GM12874 (cell line): ENCODE measurements at regions not wholly inside any gene's neighbourhood (a gene's known extent, or its start where the extent isn't known, plus 50 kb on each side); places are given as distances from the start of the nearest gene placed in this dataset.

Experiments
- CTCF ChIP-seq: IDR thresholded peaks from 2 replicates; pipeline ENCODE4 v1.5.1; 2011; ENCODE audit warnings: low read depth, mild to moderate bottlenecking, control low read depth, low read length, moderate library complexity; ENCODE audit not compliant: insufficient read depth

GRCh38 chr7:80082213-80082612 lies 52.4 kb upstream of the GNAI1 start:
- no peak for TF ChIP-seq CTCF

GRCh38 chr7:80078886-80079285 lies 55.7 kb upstream of the GNAI1 start:
- no peak for TF ChIP-seq CTCF

- no peak for TF ChIP-seq CTCF
Measured at GRCh38 chr7:80078159-80078731, 56.4 kb upstream of the GNAI1 start.

GRCh38 chr7:80070391-80070790 lies 64.2 kb upstream of the GNAI1 start:
- no peak for TF ChIP-seq CTCF

- TF ChIP-seq CTCF: no peak
Measured at GRCh38 chr7:80066639-80067038, 68.0 kb upstream of the GNAI1 start.

- no peak for TF ChIP-seq CTCF
Measured at GRCh38 chr7:80063834-80064233, 70.8 kb upstream of the GNAI1 start.

- TF ChIP-seq CTCF: no peak
Measured at GRCh38 chr7:80060218-80060806, 74.3 kb upstream of the GNAI1 start.
